ENCODE measurements at regions not wholly inside any gene's neighbourhood (a gene's known extent, or its start where the extent isn't known, plus 50 kb on each side); places are given as distances from the start of the nearest gene placed in this dataset.

- no peak for DNase-seq
These were observed 568.5 kb upstream of the ID4 start for GRCh38 chr6:19268718-19269117.

- DNase-seq: no peak
These were observed 567.8 kb upstream of the ID4 start for GRCh38 chr6:19269341-19269898.

- DNase-seq: no peak
These were observed 566.6 kb upstream of the ID4 start for GRCh38 chr6:19270616-19271015.

- DNase-seq: peak; percentile 12
These were observed 557.9 kb upstream of the ID4 start for GRCh38 chr6:19279273-19279684.

GRCh38 chr6:19287928-19288327 is 549.2 kb upstream of the ID4 start:
- no peak for DNase-seq

GRCh38 chr6:19289457-19289856 is 547.7 kb upstream of the ID4 start:
- no peak for DNase-seq

- DNase-seq: no peak
These were observed 539.3 kb upstream of the ID4 start for GRCh38 chr6:19297880-19298279.

- no peak for DNase-seq
These were observed 538.7 kb upstream of the ID4 start for GRCh38 chr6:19298421-19298820.

GRCh38 chr6:19299129-19299528 is 538.0 kb upstream of the ID4 start:
- no peak for DNase-seq

- peak; percentile 42 for DNase-seq
These were observed 535.2 kb upstream of the ID4 start for GRCh38 chr6:19301980-19302379.

GRCh38 chr6:19303383-19303782 is 533.8 kb upstream of the ID4 start:
- DNase-seq: no peak

GRCh38 chr6:19309661-19310060 is 527.5 kb upstream of the ID4 start:
- no peak for DNase-seq

- no peak for DNase-seq
These were observed 525.4 kb upstream of the ID4 start for GRCh38 chr6:19311786-19312185.

- no peak for DNase-seq
These were observed 524.8 kb upstream of the ID4 start for GRCh38 chr6:19312241-19312978.

GRCh38 chr6:19317431-19317986 is 519.7 kb upstream of the ID4 start:
- DNase-seq: no peak

- no peak for DNase-seq
These were observed 518.2 kb upstream of the ID4 start for GRCh38 chr6:19319005-19319404.

- DNase-seq: no peak
These were observed 517.0 kb upstream of the ID4 start for GRCh38 chr6:19320111-19320581.

GRCh38 chr6:19322691-19323485 is 514.3 kb upstream of the ID4 start:
- peak; percentile 69 for DNase-seq

GRCh38 chr6:19324376-19324775 is 512.8 kb upstream of the ID4 start:
- no peak for DNase-seq

GRCh38 chr6:19325335-19325789 is 511.8 kb upstream of the ID4 start:
- DNase-seq: no peak

GRCh38 chr6:19327241-19327640 is 509.9 kb upstream of the ID4 start:
- peak; percentile 52 for DNase-seq

GRCh38 chr6:19327661-19328060 is 509.5 kb upstream of the ID4 start:
- no peak for DNase-seq

- DNase-seq: no peak
These were observed 508.1 kb upstream of the ID4 start for GRCh38 chr6:19329078-19329477.

Data from fibroblast of skin of abdomen (primary cell).